Prostate gland (tissue), 2 donors: ENCODE measurements at regions not wholly inside any gene's neighbourhood (a gene's known extent, or its start where the extent isn't known, plus 50 kb on each side); places are given as distances from the start of the nearest gene placed in this dataset.

Source experiments
- CTCF ChIP-seq, 4 experiments: fragments of 200-600 bp in 2 of 4; fragments of 450-650 bp in 2 of 4; sonication (generic) in 2 of 4; IDR thresholded peaks; 1 replicate in 3 of 4; 2 replicates in 1 of 4; pipeline ENCODE4 v1.5.1; 2016 to 2019; ENCODE audit warnings: antibody characterized with exemption in 4 of 4, mild to moderate bottlenecking in 2 of 4, moderate library complexity in 2 of 4
- POLR2A ChIP-seq: fragments of 450-650 bp; IDR thresholded peaks from one replicate; pipeline ENCODE4 v1.6.1; 2016; ENCODE audit warnings: antibody characterized with exemption, mild to moderate bottlenecking
- POLR2AphosphoS5 ChIP-seq: sonication (generic); formaldehyde crosslinking; IDR thresholded peaks from one replicate; pipeline ENCODE4 v1.6.1; 2017; ENCODE audit warnings: antibody characterized with exemption

- no peak for TF ChIP-seq CTCF (IDR thresholded peaks at IDR 0.05)
- TF ChIP-seq POLR2AphosphoS5: no peak
- no peak for TF ChIP-seq POLR2A
Observed at GRCh38 chr21:32070676-32071330, 198.0 kb downstream of the HUNK start.
